WTC11 (cell line): ENCODE measurements at regions not wholly inside any gene's neighbourhood (a gene's known extent, or its start where the extent isn't known, plus 50 kb on each side); places are given as distances from the start of the nearest gene placed in this dataset.

Source experiments
- ATAC-seq: fragments of 200-7000 bp; cut with Tn5 transposase; 2 replicates; pipeline ENCODE4 v1.10.0; 2021; ENCODE audit warnings: mild to moderate bottlenecking, moderate library complexity
- CTCF ChIA-PET: fragments of 300-600 bp; sonication (Branson Sonifier 250); formaldehyde crosslinking; loops from one replicate; lab custom pipeline; 2021; ENCODE audit warnings: antibody characterized with exemption; lab: Charles Lee
- POLR2A ChIA-PET: fragments of 350-600 bp; sonication (Branson Sonifier 250); formaldehyde crosslinking; loops from one replicate; lab custom pipeline; 2021; ENCODE audit warnings: antibody characterized with exemption; lab: Charles Lee
- DNase-seq: peaks from one replicate; pipeline ENCODE4 v3.0.0; 2021; ENCODE audit warnings: low spot score
- H3K27ac Mint-ChIP-seq: 2 replicates; pipeline ENCODE4 v1.8.0; 2021; ENCODE audit warnings: mixed read lengths
- H3K27me3 Mint-ChIP-seq: 2 replicates; pipeline ENCODE4 v1.8.0; 2021; ENCODE audit warnings: low read depth, mild to moderate bottlenecking, moderate library complexity, mixed read lengths
- H3K36me3 Mint-ChIP-seq: 2 replicates; pipeline ENCODE4 v1.8.0; 2021; ENCODE audit warnings: mixed read lengths
- H3K4me1 Mint-ChIP-seq: 2 replicates; pipeline ENCODE4 v1.8.0; 2022; ENCODE audit warnings: mixed read lengths
- H3K4me3 Mint-ChIP-seq: 2 replicates; pipeline ENCODE4 v1.8.0; 2021; ENCODE audit warnings: mild to moderate bottlenecking, moderate library complexity, mixed read lengths
- H3K9me3 Mint-ChIP-seq: 2 replicates; pipeline ENCODE4 v1.8.0; 2021; ENCODE audit warnings: mixed read lengths
- AFF4 ChIP-seq: sonication (generic); formaldehyde crosslinking; IDR thresholded peaks from 2 replicates; pipeline ENCODE4 v1.8.1; 2023; ENCODE audit warnings: mild to moderate bottlenecking, missing genetic modification reagents, borderline replicate concordance
- ATF2 ChIP-seq: sonication (generic); formaldehyde crosslinking; IDR thresholded peaks from 2 replicates; pipeline ENCODE4 v1.8.1; 2022; ENCODE audit warnings: low read depth, missing genetic modification reagents, borderline replicate concordance
- ATF6 ChIP-seq: sonication (generic); formaldehyde crosslinking; IDR thresholded peaks from 2 replicates; pipeline ENCODE4 v1.8.1; 2023; ENCODE audit warnings: mild to moderate bottlenecking, missing genetic modification reagents
- CBFB ChIP-seq: sonication (generic); formaldehyde crosslinking; IDR thresholded peaks from 2 replicates; pipeline ENCODE4 v1.8.1; 2022; ENCODE audit warnings: mild to moderate bottlenecking, low read depth, missing genetic modification reagents
- ESRRA ChIP-seq: sonication (generic); formaldehyde crosslinking; IDR thresholded peaks from 2 replicates; pipeline ENCODE4 v1.8.1; 2022; ENCODE audit warnings: mild to moderate bottlenecking, missing genetic modification reagents, borderline replicate concordance
- FOXK1 ChIP-seq: sonication (generic); formaldehyde crosslinking; IDR thresholded peaks from 2 replicates; pipeline ENCODE4 v1.8.0; 2022; ENCODE audit warnings: mild to moderate bottlenecking, moderate library complexity, missing genetic modification reagents
- FOXP1 ChIP-seq: sonication (generic); formaldehyde crosslinking; IDR thresholded peaks from 2 replicates; pipeline ENCODE4 v1.8.0; 2022; ENCODE audit warnings: missing genetic modification reagents, mild to moderate bottlenecking, moderate library complexity, borderline replicate concordance
- HMGXB4 ChIP-seq: sonication (generic); formaldehyde crosslinking; IDR thresholded peaks from 2 replicates; pipeline ENCODE4 v1.8.1; 2023; ENCODE audit warnings: mild to moderate bottlenecking, moderate library complexity, missing genetic modification reagents
- NFATC4 ChIP-seq: fragments of 250-450 bp; sonication (Bioruptor Pico); IDR thresholded peaks from 2 replicates; pipeline ENCODE4 v1.9.0; 2021; ENCODE audit warnings: mild to moderate bottlenecking
- NR1H2 ChIP-seq: sonication (generic); formaldehyde crosslinking; IDR thresholded peaks from 2 replicates; pipeline ENCODE4 v1.9.0; 2021; ENCODE audit warnings: mild to moderate bottlenecking, moderate library complexity, missing genetic modification reagents
- NR3C1 ChIP-seq: sonication (generic); formaldehyde crosslinking; conservative IDR thresholded peaks from 2 replicates; pipeline ENCODE4 v1.8.1; 2023; ENCODE audit warnings: low read depth, mild to moderate bottlenecking, missing genetic modification reagents
- TCF7 ChIP-seq: sonication (generic); formaldehyde crosslinking; IDR thresholded peaks from 2 replicates; pipeline ENCODE4 v1.8.0; 2022; ENCODE audit warnings: mild to moderate bottlenecking, low read depth, missing genetic modification reagents, moderate library complexity
- TEAD1 ChIP-seq: sonication (generic); formaldehyde crosslinking; IDR thresholded peaks from 2 replicates; pipeline ENCODE4 v1.8.0; 2022; ENCODE audit warnings: mild to moderate bottlenecking, missing genetic modification reagents
- ZBTB43 ChIP-seq: sonication (generic); formaldehyde crosslinking; IDR thresholded peaks from 2 replicates; pipeline ENCODE4 v1.8.1; 2023; ENCODE audit warnings: mild to moderate bottlenecking, missing genetic modification reagents
- TF ChIP-seq, protein P1 (sequence below): fragments of 250-450 bp; sonication (Bioruptor Pico); conservative IDR thresholded peaks from 2 replicates; pipeline ENCODE4 v1.9.0; 2021; ENCODE audit warnings: mild to moderate bottlenecking

GRCh38 chr14:75366963-75367362 is 60.9 kb upstream of the JDP2 start:
- Mint-ChIP-seq H3K36me3 (peaks cover 3% of the 10 kb centered on the region), H3K4me1 (no peaks in the 10 kb centered on the region), H3K27me3 (peaks cover 7% of the 10 kb centered on the region), H3K9me3 (peaks cover 5% of the 10 kb centered on the region), H3K27ac (no peak overlapping the region), H3K4me3 (no peak overlapping the region)
- ChIA-PET POLR2A (no interaction called here), CTCF (no interaction called here)
- DNase-seq: no peak
- TF ChIP-seq NR3C1 (CRISPR knock-in tag): no peak
- no peak for TF ChIP-seq AFF4
- no peak for TF ChIP-seq FOXK1 (CRISPR knock-in tag)
- TF ChIP-seq ATF6 (CRISPR knock-in tag): no peak
- no peak for TF ChIP-seq ESRRA
- no peak for TF ChIP-seq NR1H2 (CRISPR knock-in tag)
- TF ChIP-seq CBFB (CRISPR knock-in tag): no peak
- no peak for TF ChIP-seq TCF7 (CRISPR knock-in tag)
- TF ChIP-seq TEAD1: no peak
- TF ChIP-seq, protein P1, sequence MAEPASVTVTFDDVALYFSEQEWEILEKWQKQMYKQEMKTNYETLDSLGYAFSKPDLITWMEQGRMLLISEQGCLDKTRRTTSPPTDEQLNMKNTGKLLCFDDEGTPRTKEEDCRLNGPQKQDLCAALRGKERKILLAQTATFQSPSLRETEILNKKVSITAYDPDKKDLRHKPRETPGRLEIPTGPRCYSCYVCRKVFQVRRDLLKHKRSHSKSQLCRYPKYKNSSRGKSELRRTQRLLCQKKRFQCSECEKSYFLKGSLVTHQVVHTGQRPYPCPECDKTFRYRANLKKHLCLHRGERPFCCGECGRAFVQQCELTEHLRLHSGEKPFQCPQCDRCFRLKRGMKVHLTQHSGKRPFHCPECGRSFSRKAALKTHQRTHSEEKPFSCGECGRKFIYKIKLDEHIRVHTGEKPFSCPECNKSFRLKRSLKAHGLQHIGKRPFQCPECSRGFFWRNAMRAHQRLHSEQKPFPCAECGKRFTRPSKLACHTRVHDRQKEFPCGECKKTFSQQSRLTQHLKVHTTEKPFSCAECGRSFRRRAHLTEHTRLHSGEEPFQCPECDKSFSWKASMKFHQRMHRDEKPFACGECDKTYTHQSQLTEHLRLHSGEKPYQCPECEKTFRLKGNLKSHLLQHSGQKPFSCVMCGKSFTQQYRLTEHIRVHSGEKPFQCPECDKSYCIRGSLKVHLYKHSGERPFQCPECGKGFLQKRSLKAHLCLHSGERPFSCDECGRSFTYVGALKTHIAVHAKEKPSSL (CRISPR knock-in tag): no peak
- TF ChIP-seq NFATC4 (CRISPR knock-in tag): no peak
- no peak for TF ChIP-seq ZBTB43 (CRISPR knock-in tag)
- TF ChIP-seq FOXP1: no peak
- no peak for TF ChIP-seq ATF2 (CRISPR knock-in tag)
- no peak for TF ChIP-seq HMGXB4 (CRISPR knock-in tag)
- ATAC-seq: no peak
